ENCODE measurements at regions not wholly inside any gene's neighbourhood (a gene's known extent, or its start where the extent isn't known, plus 50 kb on each side); places are given as distances from the start of the nearest gene placed in this dataset.
A peak's percentile ranks its signal among the peaks of the same experiment; 100 is the strongest.
"Not testable (repeated sequence)": the region's sequence is repeated elsewhere in the genome, so short reads cannot be mapped to it uniquely, and the experiment has no call there.

DNA sequence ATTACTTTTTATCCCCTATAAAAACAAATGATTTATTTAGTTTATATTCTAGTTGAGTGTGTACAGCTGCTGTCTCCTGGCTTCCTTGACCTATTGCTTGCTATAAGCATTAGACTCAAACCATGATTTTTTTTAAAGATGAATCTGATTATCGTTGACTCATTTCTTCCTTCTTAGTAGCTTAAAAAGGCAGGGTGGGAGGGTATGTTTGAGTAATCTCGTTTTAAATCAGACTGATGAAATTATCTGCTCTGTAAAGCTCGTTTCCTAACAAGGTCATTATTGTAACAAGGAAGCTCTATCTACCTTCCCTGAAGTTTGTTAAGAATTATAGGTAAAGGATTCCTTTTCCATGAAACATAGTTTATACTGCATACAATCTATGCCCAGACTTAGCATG is 276.3 kb upstream of the KCND2 start:
- no peak for DNase-seq (ENCODE audit: low spot score)

DNA sequence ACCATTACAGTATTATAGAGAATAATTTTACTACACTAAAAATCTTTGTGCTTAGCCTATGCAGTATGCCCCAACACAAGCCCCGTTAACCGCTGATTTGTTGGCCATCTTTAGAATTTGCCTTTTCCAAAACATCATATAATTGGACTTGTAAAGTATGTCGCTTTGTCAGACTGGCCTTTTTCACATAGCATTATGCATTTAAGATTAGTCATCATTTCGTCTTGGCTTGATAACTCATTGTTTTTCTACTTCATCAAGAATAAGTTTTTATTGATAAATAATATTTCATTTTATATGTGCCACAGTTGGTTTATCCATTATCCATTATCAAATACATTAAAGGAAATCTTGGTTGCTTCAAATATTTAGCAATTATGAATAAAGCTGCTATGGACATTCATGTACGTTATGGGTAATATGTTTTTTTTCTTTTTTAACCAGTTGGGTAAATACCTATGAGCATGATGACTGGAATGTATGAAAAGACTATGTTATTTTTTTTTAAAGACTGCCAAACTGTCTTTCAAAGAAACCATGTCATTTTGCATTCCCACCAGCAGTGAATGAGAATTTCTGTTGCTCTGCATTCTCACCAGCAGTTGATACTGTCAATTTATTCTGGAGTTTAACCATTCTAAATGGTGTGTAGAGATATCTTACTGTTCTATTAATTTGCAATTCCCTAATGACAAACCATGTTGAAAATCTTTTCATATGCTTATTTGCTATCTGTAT is 273.1 kb upstream of the KCND2 start:
- DNase-seq (ENCODE audit: low spot score): no peak

DNA sequence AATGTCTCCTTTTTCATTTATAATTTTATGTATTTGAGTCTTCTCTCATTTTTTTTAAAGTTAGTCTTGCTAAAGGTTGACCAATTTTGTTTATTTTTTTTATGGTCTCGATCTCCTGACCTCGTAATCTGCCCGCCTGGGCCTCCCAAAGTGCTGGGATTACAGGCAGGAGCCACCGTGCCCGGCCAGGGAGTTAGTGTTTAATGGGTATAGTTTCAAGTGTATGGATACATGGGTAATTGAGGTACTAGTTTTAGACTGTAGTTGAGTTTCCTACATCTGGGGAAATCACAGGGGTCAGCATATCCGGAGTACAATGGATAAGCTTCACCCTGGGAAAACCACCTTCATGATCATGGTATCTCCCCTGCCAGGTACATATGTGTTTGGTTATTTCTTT is 267.3 kb upstream of the KCND2 start:
- DNase-seq (ENCODE audit: low spot score): no peak

DNA sequence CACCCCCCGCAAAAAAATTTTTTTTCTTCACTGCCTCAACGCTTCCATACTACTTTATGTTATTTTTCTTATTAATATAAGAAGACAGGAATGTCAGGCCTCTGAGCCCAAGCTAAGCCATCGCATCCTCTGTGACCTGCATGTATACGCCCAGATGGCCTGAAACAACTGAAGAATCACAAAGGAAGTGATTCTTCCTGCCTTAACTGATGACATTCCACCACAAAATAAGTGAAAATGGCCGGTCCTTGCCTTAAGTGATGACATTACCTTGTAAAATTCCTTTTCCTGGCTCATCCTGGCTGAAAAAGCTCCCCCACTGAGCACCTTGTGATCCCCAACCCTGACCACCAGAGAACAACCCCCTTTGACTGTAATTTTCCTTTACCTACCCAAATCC is 258.7 kb upstream of the KCND2 start:
- not testable (repeated sequence) for DNase-seq (ENCODE audit: low spot score)

DNA sequence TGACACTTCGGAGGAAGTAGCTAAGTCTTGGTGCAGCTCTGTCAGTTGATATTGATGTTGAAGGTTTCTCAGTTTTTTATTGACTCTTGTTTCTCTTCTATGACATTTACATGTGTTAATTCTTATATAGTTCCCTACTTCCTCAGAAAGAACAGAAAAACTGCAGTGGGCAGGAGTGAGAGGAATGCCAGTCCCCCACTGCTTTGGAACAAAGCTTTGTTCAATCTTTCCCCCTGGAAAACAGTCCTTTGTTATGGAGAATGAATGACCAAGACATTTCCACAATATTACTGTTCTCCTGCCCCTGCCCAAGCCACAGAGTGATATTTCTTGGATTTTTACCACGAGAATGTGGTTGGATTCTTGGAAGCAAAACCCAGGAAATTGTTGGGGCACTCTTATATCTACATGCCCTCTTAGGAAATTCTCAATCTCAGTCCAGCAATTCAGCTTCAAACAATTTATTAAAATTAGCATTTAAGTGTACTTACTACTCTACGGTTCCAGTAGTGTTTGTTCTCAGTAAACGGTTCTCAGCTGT is 258.0 kb upstream of the KCND2 start:
- no peak for DNase-seq (ENCODE audit: low spot score)

DNA sequence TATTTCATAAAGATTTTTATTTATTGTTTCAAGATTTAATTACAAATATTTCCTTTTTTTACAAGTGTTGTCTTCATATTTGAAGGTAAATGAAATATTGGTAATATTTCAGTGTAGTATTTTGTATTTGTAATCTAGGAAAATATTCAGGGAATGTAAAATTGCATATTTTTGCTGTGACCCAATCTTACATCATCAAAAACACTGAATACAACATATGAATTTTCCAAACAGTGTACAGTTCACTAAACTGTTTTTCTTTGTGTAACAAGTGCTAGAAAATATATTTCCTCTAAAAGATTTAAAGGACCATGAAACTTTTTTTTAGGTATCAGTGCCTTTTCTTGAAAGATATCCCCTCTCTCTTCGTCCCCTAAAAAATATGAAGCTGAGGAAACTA is 251.9 kb upstream of the KCND2 start:
- no peak for DNase-seq (ENCODE audit: low spot score)

DNA sequence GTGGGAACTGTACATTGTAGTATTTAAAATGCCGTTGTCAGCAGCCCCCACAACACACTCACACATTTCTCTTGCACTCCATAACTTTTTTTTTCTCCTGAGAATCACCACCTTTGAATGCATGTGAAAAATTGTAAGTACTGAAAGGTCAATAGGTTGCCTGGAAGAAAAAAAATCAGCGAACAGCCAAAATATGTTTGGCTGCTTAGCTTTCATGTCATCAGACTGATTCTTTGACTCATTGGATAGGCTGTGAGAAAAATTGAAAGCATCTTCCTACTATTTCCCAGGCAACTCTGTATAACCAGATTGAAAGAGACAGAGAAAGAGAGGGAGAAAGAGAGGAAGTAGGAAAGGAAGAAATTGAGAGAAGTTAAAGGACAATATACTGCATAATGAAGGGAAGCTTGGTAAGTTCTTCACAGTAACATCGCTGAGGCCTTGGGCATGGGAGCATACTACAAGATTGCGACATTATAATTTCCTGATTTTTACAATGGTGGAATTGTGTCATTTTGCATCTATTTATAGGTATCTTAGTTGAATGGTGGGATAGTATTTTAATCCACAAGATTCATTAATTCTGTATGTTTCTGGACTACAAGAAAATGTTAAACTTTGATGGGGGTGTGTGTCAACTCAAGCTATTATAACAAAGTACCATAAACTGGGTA is 249.3 kb upstream of the KCND2 start:
- no peak for DNase-seq (ENCODE audit: low spot score)

DNA sequence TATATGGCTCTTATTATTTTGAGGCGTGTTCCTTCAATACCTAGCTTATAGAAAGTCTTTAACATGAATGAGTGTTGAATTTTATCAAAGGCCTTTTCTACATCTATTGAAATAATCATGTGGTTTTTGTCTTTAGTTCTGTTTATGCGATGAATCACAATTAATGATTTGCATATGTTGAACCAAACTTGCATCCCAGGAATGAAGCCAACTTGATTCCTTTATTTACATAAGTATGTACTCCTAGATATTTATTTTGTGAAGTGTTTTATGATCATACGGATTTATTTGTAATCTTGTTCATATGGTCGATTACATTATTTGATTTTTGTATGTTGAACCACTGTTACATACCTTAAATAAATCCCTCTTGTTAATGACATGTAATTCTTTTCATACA is 244.3 kb upstream of the KCND2 start:
- DNase-seq (ENCODE audit: low spot score): no peak

DNA sequence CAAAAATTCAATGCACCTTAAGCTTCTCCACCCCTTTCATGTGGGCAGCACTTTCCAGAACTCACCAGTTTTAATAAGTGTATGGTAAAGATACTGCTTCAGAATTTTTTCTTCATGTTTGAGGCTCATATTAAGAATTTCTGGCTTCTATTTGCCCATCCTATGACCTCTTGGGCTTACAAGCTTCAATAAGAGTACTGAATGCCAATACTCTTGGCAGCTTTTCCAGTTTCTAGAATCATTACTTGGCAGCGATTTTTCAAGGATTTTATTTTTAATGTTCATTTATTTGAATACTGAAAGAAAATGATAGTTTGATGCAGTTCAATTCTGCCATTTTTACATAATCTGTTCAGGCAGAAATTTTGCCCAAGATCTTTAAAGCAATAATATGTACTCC is 242.1 kb upstream of the KCND2 start:
- DNase-seq (ENCODE audit: low spot score): no peak

DNA sequence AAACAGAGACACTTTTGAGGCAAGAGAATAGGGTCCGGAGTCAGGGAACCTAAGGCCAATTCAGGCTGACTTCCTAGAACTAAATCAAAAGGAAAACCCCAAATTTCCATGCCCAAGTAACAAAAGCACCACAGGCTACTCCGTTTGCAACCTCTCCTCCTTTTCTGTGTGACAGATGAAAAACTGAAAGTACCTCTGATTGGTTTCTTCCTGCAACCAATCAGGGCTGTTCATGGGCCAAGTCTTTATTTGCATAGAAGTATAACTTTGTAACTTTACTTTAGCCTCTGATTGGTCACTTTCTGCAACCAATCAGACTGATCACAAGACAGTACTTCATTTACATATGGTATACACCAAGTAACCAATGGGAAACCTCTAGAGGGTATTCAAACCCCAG is 239.9 kb upstream of the KCND2 start:
- no peak for DNase-seq (ENCODE audit: low spot score)

DNA sequence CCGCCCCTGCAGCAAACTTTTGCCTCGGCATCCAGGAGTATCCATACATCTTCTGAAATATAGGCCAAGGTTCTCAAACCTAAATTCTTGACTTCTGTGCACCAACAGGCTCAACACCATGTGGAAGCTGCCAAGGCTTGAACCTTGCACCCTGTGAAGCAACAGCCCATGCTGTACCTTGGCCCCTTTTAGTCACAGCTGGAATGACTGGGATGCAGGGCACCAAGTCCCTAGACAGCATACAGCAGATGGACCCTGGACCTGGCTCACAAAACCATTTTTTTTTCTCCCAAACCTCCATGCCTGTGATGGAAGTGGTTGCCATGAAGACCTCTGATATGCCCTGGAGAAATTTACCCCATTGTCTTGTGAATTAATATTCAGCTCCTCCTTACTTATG is 233.8 kb upstream of the KCND2 start:
- no peak for DNase-seq (ENCODE audit: low spot score)

DNA sequence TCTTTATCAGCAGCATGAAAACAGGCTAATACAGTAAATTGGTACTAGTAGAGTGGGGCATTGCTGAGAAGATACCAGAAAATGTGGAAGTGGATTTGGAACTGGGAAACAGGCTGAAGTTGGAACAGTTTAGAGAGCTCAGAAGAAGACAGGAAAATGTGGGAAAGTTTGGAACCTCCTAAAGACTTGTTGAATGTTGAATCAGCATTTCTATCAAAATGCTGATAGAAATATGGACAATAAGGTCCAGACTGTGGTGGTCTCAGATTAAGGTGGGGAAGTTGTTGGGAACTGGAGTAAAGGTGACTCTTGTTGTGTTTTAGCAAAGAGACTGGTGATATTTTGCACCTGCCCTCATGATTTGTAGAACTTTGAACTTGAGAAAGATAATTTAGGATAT is 231.2 kb upstream of the KCND2 start:
- DNase-seq (ENCODE audit: low spot score): no peak

DNA sequence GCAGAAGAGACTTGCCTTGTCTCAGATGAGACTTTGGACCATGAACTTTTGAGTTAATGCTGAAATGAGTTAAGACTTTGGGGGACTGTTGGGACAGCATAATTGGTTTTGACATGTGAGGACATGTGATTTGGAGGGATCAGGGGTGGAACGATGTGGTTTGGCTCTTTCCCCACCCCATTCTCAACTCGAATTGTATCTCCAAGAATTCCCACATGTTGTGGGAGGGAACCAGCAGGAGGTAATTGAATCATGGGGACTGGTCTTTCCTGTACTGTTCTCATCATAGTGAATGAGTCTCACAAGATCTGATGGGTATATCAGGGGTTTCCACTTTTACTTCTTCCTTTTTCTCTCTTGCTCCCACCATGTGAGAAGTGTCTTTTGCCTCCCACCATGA is 229.7 kb upstream of the KCND2 start:
- DNase-seq (ENCODE audit: low spot score): no peak

DNA sequence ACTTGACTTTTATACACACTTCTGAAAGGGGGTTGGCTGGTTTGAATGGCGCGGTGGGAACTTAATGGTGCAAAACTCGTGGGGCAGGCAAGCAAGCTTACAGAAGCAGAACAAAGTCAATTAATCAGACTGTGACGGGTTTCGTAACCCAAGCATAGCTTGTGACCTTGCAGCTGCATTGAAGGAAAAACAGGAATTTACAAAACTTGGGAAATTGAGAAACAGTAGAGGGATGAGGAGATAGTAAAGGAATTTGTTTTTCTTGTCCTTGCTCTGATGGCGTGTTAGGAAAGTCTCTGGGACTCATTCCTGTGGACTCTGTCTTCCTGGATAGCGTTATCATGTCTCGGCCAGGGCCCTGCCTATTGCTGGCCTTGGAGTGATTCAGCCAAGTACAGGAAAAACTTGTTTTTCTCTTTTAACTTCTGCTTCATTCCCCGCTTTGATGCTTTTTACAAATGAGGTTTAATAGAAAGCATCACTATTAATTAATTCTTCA is 220.0 kb upstream of the KCND2 start:
- peak; percentile 43 for DNase-seq (ENCODE audit: low spot score)

DNA sequence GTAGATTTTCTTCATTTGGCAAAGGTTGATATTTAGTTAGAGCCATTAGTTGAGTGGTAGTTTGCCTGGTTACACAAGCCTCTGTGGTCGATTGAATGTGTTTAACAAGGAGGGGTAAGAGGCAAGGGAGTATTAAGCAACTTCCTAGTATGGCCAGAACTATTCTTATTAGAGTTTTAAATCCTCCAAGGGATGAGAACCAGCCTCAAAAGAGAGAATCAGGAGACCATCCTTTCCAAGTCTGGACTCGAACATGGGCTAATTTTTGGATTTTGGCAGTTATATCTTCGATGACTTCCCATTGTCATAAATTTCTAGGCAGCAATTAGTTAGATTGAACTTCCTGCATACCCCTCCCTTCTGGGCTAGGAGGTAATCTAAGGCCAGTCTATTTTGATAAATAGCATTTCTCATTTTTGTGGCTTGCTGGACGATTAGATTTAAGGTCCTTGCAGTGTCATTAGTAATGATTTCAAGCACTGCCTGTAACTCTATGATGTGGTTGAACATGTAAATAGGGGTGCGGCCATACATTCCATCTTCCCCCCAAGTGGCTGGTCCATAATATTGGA is 219.5 kb upstream of the KCND2 start:
- no peak for DNase-seq (ENCODE audit: low spot score)

DNA sequence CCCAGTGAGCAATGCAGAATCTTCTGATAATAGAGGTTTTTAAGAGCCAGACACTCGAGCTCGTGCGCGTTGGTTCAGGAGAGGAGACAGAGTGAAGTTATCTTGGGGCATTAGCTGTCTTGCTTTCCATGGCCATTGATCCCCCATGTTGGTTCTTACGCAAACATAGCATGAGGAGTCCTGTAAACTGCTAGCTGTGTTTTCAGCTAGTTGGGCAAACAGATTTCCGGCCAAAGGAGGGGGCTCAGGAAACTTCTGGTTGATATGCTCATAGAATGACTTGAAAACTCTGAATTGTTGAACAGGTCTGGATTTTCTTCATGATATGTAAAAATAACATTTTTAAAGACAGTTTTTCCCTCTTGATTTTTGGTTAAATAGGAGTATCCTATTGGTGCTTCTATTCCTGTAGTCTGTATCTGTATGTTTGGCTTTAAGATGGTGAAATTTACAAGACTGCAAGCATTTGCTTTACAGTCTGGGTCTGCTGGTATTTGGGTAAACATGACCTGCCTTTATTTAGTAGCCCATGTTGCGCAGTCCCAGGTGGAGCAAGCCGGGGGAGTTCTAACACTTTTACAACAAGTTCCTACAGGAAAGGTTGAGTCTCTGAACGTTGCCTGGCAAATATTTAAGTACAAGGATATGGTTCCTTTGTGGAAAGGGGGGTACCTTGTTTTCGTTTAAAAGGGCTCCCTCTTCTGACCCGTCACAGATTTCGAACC is 218.4 kb upstream of the KCND2 start:
- DNase-seq (ENCODE audit: low spot score): no peak

DNA sequence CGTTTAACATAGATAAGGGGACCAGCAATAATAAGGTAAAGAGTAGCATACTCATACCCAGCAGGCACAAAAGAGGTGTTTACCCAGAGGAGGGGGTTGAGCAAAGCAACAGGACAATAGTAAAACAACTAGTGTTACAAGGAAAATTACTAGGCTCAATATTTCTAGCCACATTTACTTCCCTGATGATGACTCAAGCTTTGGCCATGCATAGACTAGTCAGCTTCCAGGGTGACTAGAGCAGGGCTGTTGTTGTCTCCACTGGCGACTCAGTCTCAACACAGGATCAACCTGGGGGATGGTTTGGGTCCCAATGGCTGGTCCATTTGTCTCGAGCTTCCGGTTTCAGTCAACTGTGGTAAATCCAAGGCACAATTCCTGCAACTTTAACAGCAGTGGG is 217.7 kb upstream of the KCND2 start:
- DNase-seq (ENCODE audit: low spot score): no peak

DNA sequence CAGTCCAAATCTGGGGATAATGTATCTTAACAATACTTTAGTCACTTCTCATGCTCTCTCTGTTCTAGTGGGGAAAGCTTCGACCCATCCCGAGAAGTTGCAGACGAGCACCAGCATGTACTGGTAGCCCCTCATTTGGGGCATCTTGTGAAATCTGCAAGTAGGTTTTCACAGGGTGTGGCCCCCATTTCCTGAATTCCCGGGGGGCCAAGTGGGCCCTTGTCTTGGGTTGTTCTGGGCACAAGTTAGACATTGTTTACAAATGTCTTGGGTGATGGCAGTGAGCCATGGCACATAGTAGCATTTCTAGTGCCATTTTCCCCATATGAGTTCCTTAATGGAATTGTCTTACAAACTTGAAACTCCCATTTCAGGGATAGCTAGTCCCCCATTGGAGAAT is 216.7 kb upstream of the KCND2 start:
- DNase-seq (ENCODE audit: low spot score): no peak

DNA sequence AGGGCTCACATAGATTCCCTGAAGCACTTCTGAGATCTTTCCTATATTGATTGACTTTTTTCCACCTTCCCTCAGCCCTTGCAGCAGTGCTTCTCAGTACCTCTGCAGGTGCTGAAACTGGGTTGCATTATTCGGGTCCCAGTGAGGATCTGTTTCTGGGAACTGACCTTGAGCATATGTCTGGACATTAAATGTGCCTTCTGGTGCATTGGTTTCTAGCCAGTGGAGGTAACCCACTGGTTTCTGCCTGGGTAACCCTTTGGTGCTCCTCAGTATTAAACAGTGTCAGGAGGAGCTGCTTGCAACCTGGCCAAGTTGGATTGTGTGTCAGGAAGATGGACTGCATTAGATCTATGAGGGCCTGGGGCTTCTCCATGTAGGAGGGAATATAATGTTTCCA is 213.3 kb upstream of the KCND2 start:
- no peak for DNase-seq (ENCODE audit: low spot score)

DNA sequence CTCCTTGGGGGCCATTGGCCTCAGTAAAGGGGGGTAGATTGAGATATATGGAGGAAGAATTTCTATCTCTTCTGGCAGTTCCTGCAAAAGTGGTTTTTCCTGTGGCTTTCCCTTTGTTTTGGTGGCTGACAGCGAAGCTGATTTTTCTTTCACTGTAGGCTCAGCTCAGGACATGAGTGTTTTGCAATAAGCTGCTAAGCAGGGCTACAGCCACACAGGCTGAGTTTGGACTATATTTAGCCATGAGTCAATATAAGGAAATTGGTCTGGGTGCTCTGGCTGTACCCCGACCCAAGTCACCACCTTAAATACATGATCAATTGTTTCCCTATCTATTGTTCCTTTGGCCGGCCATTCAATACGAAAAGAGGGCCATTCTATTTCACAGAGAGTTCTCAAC is 212.7 kb upstream of the KCND2 start:
- peak; percentile 25 for DNase-seq (ENCODE audit: low spot score)

DNA sequence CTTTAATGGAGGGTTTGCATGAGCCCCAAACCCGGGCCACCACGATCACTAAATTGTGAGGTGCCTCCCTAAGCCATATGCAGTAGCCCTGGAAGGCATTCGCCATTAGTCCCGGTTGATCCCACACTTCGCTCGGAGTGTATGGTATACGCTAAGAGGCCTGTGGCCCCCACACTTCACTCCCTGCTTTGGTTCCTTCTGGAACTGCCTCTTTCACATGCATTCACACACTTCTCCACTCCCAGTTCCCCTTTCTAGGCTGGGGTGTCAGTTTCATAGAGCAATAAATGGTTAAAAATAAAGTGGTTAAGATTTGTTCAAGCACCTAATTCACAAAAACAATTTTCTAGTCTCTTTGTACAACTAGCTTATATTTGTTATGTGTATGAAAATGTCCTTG is 212.1 kb upstream of the KCND2 start:
- no peak for DNase-seq (ENCODE audit: low spot score)

DNA sequence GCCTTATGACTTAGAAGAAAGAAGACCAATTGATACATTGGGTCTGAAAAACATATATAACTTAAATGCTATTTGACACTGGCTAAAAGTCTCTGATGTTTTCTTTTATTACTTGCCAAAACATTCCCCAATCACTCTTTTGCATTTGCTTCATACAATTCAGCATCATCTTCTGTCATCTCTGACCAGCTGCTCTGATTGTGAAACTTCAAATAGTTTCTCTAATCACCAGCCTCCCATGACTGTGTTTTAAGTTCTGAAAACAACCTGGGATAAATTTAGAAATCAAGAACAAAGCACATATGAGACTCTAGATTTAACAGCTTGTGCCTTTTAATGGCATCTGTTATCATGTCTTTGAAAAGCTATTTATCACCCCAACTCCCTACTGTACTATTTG is 208.4 kb upstream of the KCND2 start:
- peak; percentile 81 for DNase-seq (ENCODE audit: low spot score)

Data from umbilical cord (tissue), 1 donor.